Karpas-422 (cell line): ENCODE measurements at regions not wholly inside any gene's neighbourhood (a gene's known extent, or its start where the extent isn't known, plus 50 kb on each side); places are given as distances from the start of the nearest gene placed in this dataset. TPM values are rescaled to one million over a fixed set of nuclear protein-coding genes. Genes with fewer than 3 reads are reported as not detected.

Experiments used
- small RNA-seq: library from RNA; depleted of rRNA; stranded (forward); fragments of <200 nt; gene quantifications from one replicate; pipeline ENCODE3, GENCODE V24; 2014

Small RNA genes lying in the stretch of these regions (small RNA-seq; reads per million reads assigned to genes)
- gene RF00271 = not detected
